ENCODE measurements at regions not wholly inside any gene's neighbourhood (a gene's known extent, or its start where the extent isn't known, plus 50 kb on each side); places are given as distances from the start of the nearest gene placed in this dataset.

DNA sequence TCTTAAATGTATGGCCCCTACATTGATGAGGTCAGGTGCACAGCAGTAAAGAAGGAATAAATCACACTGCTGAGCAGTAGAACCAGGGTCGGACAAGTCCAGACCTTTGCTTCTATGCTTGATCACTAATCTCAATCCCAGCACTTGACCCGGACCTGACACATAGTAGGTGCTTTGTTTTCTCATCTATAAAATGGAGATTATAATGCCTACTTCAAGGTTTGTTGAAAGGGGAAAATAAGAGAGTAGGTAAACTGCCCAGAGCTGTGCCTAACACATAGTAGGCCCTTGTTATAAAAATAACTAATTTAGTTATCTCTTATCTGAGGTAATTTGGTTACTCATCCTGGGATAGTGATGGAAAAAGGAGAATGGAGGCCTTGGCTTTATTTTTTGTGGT lies 125.0 kb downstream of the RXFP2 start:
- Histone ChIP-seq H3K4ac (ENCODE audit: low read depth, low read length) (no peak overlapping the region), H3K4me2 (ENCODE audit: low read depth, low read length) (no peak overlapping the region), H3K36me3 (ENCODE audit: control insufficient read depth, insufficient read depth, low read length) (no peaks in the 10 kb centered on the region), H3K9me1 (ENCODE audit: insufficient read depth, low read length) (no peaks in the 10 kb centered on the region), H3K79me1 (ENCODE audit: low read depth in 1 of 2, low read length in 2 of 2) (no peaks in the 10 kb centered on the region), H3K9me3 (ENCODE audit: control insufficient read depth, insufficient read depth, low read length) (no peaks in the 10 kb centered on the region), H4K91ac (ENCODE audit: insufficient read depth, low read depth, low read length) (no peak overlapping the region), H3K4me1 (ENCODE audit: control insufficient read depth, insufficient read depth, low read length) (no peaks in the 10 kb centered on the region), H4K20me1 (ENCODE audit: insufficient read depth, low read length) (no peaks in the 10 kb centered on the region), H3K23ac (ENCODE audit: low read depth, low read length) (no peak overlapping the region), H3K9ac (ENCODE audit: low read depth, low read length) (no peak overlapping the region), H2AK5ac (ENCODE audit: low read depth, low read length) (no peak overlapping the region), H2BK20ac (ENCODE audit: low read depth, low read length) (no peak overlapping the region), H3K4me3 (ENCODE audit: insufficient read depth, low read depth, low read length) (no peak overlapping the region), H2AFZ (replicated peaks; ENCODE audit: low read length, poor library complexity) (no peak overlapping the region), H3K27ac (ENCODE audit: insufficient read depth, low read length) (no peak overlapping the region), H3K18ac (ENCODE audit: low read depth, low read length) (no peak overlapping the region), H2BK120ac (ENCODE audit: low read depth, low read length) (no peak overlapping the region), H4K8ac (ENCODE audit: low read depth in 2 of 2, low read length in 2 of 2) (no peak overlapping the region), H2BK5ac (ENCODE audit: low read depth, low read length, poor library complexity, severe bottlenecking) (no peak overlapping the region), H3K56ac (ENCODE audit: extremely low read depth, insufficient read depth, low read length) (no peak overlapping the region), H3K27me3 (ENCODE audit: control insufficient read depth, insufficient read depth, low read length) (peaks cover 18% of the 10 kb centered on the region), H2AK9ac (replicated peaks; ENCODE audit: low read depth, low read length, poor library complexity) (no peak overlapping the region), H2BK15ac (ENCODE audit: low read depth, low read length) (no peak overlapping the region), H4K5ac (ENCODE audit: low read depth, low read length) (no peak overlapping the region), H3K14ac (replicated peaks; ENCODE audit: low read depth, low read length) (no peak overlapping the region)
- in situ Hi-C loops (cut with MboI; ENCODE audit: low sequenced_read_pairs) (no loop called here), dilution Hi-C loops (cut with HindIII; ENCODE audit: low sequenced_read_pairs, unreplicated experiment) (no loop called here), intact Hi-C loops (cut with micrococcal nuclease) (no loop called here)
- CTCF ChIA-PET: no interaction called here
- POLR2A ChIA-PET (ENCODE audit: unreplicated experiment): no interaction called here
- no CpG with 5 or more reads among the region's 2 CpGs for WGBS, 2 experiments (ENCODE audit: extremely low coverage in 2 of 2, insufficient read length in 1 of 2)
- DNase-seq (no peak), ATAC-seq (ENCODE audit: low read depth) (no peak)
- BruUV-seq (replicated peaks): no TSS peak
- TF ChIP-seq NFE2L2 (IDR thresholded peaks at IDR 0.05; ENCODE audit: low read depth, low read length) (no peak), BHLHE40 (IDR thresholded peaks at IDR 0.05; ENCODE audit: low read depth, low read length) (no peak), MAFK (IDR thresholded peaks at IDR 0.05; ENCODE audit: low read depth, low read length) (no peak), USF2 (IDR thresholded peaks at IDR 0.05; ENCODE audit: low read depth, low read length) (no peak), RAD21 (IDR thresholded peaks at IDR 0.05; ENCODE audit: low read length) (no peak), MAZ (IDR thresholded peaks at IDR 0.05; ENCODE audit: borderline replicate concordance, low read depth, low read length) (no peak), POLR2A (IDR thresholded peaks at IDR 0.05; ENCODE audit: low read depth, low read length) (no peak)
